Upper lobe of right lung (tissue), 1 donor: ENCODE measurements at regions not wholly inside any gene's neighbourhood (a gene's known extent, or its start where the extent isn't known, plus 50 kb on each side); places are given as distances from the start of the nearest gene placed in this dataset.
A peak's percentile ranks its signal among the peaks of the same experiment; 100 is the strongest.
"Not testable (repeated sequence)": the region's sequence is repeated elsewhere in the genome, so short reads cannot be mapped to it uniquely, and the experiment has no call there.

ENCODE experiments used
- ATAC-seq: fragments of 200-7000 bp; cut with Tn5 transposase; one replicate; pipeline ENCODE4 v1.9.1; 2020; ENCODE audit warnings: mild to moderate bottlenecking, moderate library complexity
- DNase-seq: peaks from one replicate; pipeline ENCODE4 v3.0.0-alpha.2; 2020
- H3K27ac ChIP-seq: fragments of 200-600 bp; one replicate; pipeline ENCODE4 v1.8.0; 2022
- H3K27me3 ChIP-seq: fragments of 200-600 bp; one replicate; pipeline ENCODE4 v1.8.0; 2022; ENCODE audit warnings: mild to moderate bottlenecking
- H3K36me3 ChIP-seq: fragments of 200-600 bp; one replicate; pipeline ENCODE4 v1.8.0; 2022
- H3K4me1 ChIP-seq: fragments of 200-600 bp; one replicate; pipeline ENCODE4 v1.8.0; 2022
- H3K4me3 ChIP-seq: fragments of 200-600 bp; one replicate; pipeline ENCODE4 v1.8.0; 2022; ENCODE audit warnings: mild to moderate bottlenecking
- H3K9me3 ChIP-seq: fragments of 200-600 bp; one replicate; pipeline ENCODE4 v1.8.0; 2022
- CTCF ChIP-seq: fragments of 200-600 bp; IDR thresholded peaks from one replicate; pipeline ENCODE4 v1.8.0; 2022; ENCODE audit warnings: antibody characterized with exemption
- intact Hi-C: fragments of 100-400 bp; cut with DNase I; formaldehyde crosslinking; loops from one replicate; pipeline ENCODE4 v1.11.0; 2022
- donor health status: DM: no; HTN: yes; CAD: no; lungs with severe emphysema.

GRCh38 chr18:1510542-1511179, 606.0 kb downstream of the ADCYAP1 start:
- intact Hi-C loops = no loop called here
- no peak for DNase-seq
- ATAC-seq = peak; percentile 17
- no peak overlapping the region for H3K27ac ChIP-seq
- H3K4me1 ChIP-seq = no peaks in the 10 kb centered on the region
- H3K9me3 ChIP-seq = peaks cover 3% of the 10 kb centered on the region
- TF ChIP-seq CTCF = no peak
- no peaks in the 10 kb centered on the region for H3K36me3 ChIP-seq
- H3K4me3 ChIP-seq = no peak overlapping the region
- H3K27me3 ChIP-seq = no peaks in the 10 kb centered on the region

- DNase-seq = no peak
- ATAC-seq = no peak
- no peak for TF ChIP-seq CTCF
- H3K27ac ChIP-seq = no peak overlapping the region
- peaks cover 3% of the 10 kb centered on the region for H3K9me3 ChIP-seq
- intact Hi-C loops = no loop called here
- no peak overlapping the region for H3K4me3 ChIP-seq
- H3K36me3 ChIP-seq = no peaks in the 10 kb centered on the region
- no peaks in the 10 kb centered on the region for H3K4me1 ChIP-seq
- H3K27me3 ChIP-seq = no peaks in the 10 kb centered on the region
Measured at GRCh38 chr18:1511619-1512311, 607.1 kb downstream of the ADCYAP1 start.

GRCh38 chr18:1513519-1513918, 608.8 kb downstream of the ADCYAP1 start:
- Histone ChIP-seq H3K4me1 (no peaks in the 10 kb centered on the region), H3K27ac (no peak overlapping the region), H3K27me3 (no peaks in the 10 kb centered on the region), H3K4me3 (no peak overlapping the region), H3K9me3 (peaks cover 3% of the 10 kb centered on the region), H3K36me3 (no peaks in the 10 kb centered on the region)
- intact Hi-C loops = no loop called here
- ATAC-seq (no peak), DNase-seq (no peak)
- TF ChIP-seq CTCF = no peak

- intact Hi-C loops, DNase-seq, ATAC-seq, H3K4me1 ChIP-seq, H3K4me3 ChIP-seq, H3K27ac ChIP-seq, H3K9me3 ChIP-seq, H3K36me3 ChIP-seq, H3K27me3 ChIP-seq: not testable (repeated sequence)
Measured at GRCh38 chr18:1521588-1522248, 617.0 kb downstream of the ADCYAP1 start.

GRCh38 chr18:1522249-1522615, 617.6 kb downstream of the ADCYAP1 start:
- Histone ChIP-seq H3K27ac (no peak overlapping the region), H3K27me3 (no peaks in the 10 kb centered on the region), H3K9me3 (no peaks in the 10 kb centered on the region), H3K36me3 (no peaks in the 10 kb centered on the region), H3K4me3 (no peak overlapping the region), H3K4me1 (no peaks in the 10 kb centered on the region)
- intact Hi-C loops = no loop called here
- DNase-seq (no peak), ATAC-seq (no peak)
- TF ChIP-seq CTCF = no peak

- no peak for DNase-seq
- no peak overlapping the region for H3K4me3 ChIP-seq
- H3K4me1 ChIP-seq = no peaks in the 10 kb centered on the region
- H3K27me3 ChIP-seq = no peaks in the 10 kb centered on the region
- H3K36me3 ChIP-seq = no peaks in the 10 kb centered on the region
- no peak overlapping the region for H3K27ac ChIP-seq
- no peak for ATAC-seq
- intact Hi-C loops = no loop called here
- no peaks in the 10 kb centered on the region for H3K9me3 ChIP-seq
- no peak for TF ChIP-seq CTCF
Measured at GRCh38 chr18:1526991-1527390, 622.3 kb downstream of the ADCYAP1 start.
